HepG2 (cell line): ENCODE measurements at regions not wholly inside any gene's neighbourhood (a gene's known extent, or its start where the extent isn't known, plus 50 kb on each side); places are given as distances from the start of the nearest gene placed in this dataset.

ENCODE experiments used
- ATAC-seq: fragments of 200-7000 bp; cut with Tn5 transposase; 3 replicates; pipeline ENCODE4 v1.9.1; 2020; ENCODE audit warnings: mild to moderate bottlenecking, moderate library complexity
- BruUV-seq: library from RNA; stranded (reverse); fragments of 400-500 nt; replicated peaks from 2 replicates; lab custom pipeline; 2021; lab: Mats Ljungman, UMichigan
- CTCF ChIA-PET: fragments of 300-600 bp; formaldehyde crosslinking; extraction: SDS; loops from one replicate; lab custom pipeline; 2021; ENCODE audit warnings: low total read pairs, inconsistent platforms, low intra/inter-chr PET ratio; lab: Yijun Ruan, JAX
- POLR2A ChIA-PET: fragments of 350-600 bp; sonication (Branson Sonifier 250); formaldehyde crosslinking; loops from one replicate; lab custom pipeline; 2020; ENCODE audit warnings: antibody characterized with exemption, inconsistent platforms; lab: Yijun Ruan, JAX
- DNase-seq: peaks from one replicate; pipeline ENCODE4 v3.0.0-alpha.2; 2015; ENCODE audit warnings: low spot score
- FAIRE-seq: peaks from 3 replicates; lab custom pipeline; 2011; peaks lifted over from hg19 to GRCh38; lab: Jason Lieb, UNC
- H2AFZ ChIP-seq: one replicate; pipeline ENCODE4 v1.6.1; 2011; ENCODE audit warnings: low read length, inconsistent platforms
- H3K27ac ChIP-seq: fragments of 300-600 bp; 3 replicates; pipeline ENCODE4 v1.8.0; 2011; ENCODE audit warnings: mixed run types, mild to moderate bottlenecking, mixed read lengths, low read length, inconsistent platforms; ENCODE audit not compliant: insufficient read depth; ENCODE audit errors: extremely low read length
- H3K27me3 ChIP-seq, 2 experiments: fragments of 200-600 bp in 1 of 2; 2 replicates in 1 of 2; 3 replicates in 1 of 2; pipeline versions ENCODE4 v1.6.0 to v1.8.0; 2011; ENCODE audit warnings: low read length in 2 of 2, mild to moderate bottlenecking in 2 of 2, moderate library complexity in 2 of 2, inconsistent platforms in 1 of 2; ENCODE audit not compliant: insufficient read depth in 2 of 2, control insufficient read depth in 1 of 2
- H3K36me3 ChIP-seq, 2 experiments: fragments of 200-600 bp in 1 of 2; replicated peaks in 1 of 2; 2 replicates in 1 of 2; 3 replicates in 1 of 2; pipeline versions ENCODE4 v1.5.1 to v1.8.0; 2011; ENCODE audit warnings: low read length in 2 of 2, inconsistent platforms in 1 of 2; ENCODE audit not compliant: insufficient read depth in 2 of 2, control insufficient read depth in 1 of 2
- H3K4me1 ChIP-seq: 2 replicates; pipeline ENCODE4 v1.5.1; 2012; ENCODE audit warnings: low read length, inconsistent platforms; ENCODE audit not compliant: insufficient read depth
- H3K4me2 ChIP-seq: 2 replicates; pipeline ENCODE4 v1.6.0; 2011; ENCODE audit warnings: low read depth, low read length, inconsistent platforms
- H3K4me3 ChIP-seq, 3 experiments: fragments of 200-600 bp in 1 of 3; sonication (generic), shearing (Covaris generic) in 1 of 3; replicated peaks in 1 of 3; 2 replicates each; pipeline ENCODE4 v1.5.1; 2011 to 2016; ENCODE audit warnings: low read length in 3 of 3, inconsistent platforms in 2 of 3, low read depth in 2 of 3, mild to moderate bottlenecking in 2 of 3, control low read depth in 1 of 3, mixed read lengths in 1 of 3; ENCODE audit not compliant: insufficient read depth in 1 of 3
- H3K79me2 ChIP-seq: one replicate; pipeline ENCODE4 v1.6.1; 2011; ENCODE audit warnings: low read length, inconsistent platforms; ENCODE audit not compliant: insufficient read depth
- H3K9ac ChIP-seq: 2 replicates; pipeline ENCODE4 v1.6.0; 2011; ENCODE audit warnings: mild to moderate bottlenecking, low read depth, low read length, inconsistent platforms; ENCODE audit not compliant: insufficient read depth
- H3K9me3 ChIP-seq: 2 replicates; pipeline ENCODE4 v1.5.1; 2012; ENCODE audit warnings: mild to moderate bottlenecking, low read length
- H4K20me1 ChIP-seq: 2 replicates; pipeline ENCODE4 v1.6.0; 2011; ENCODE audit warnings: inconsistent platforms, mild to moderate bottlenecking, low read length, moderate library complexity; ENCODE audit not compliant: insufficient read depth
- HMGXB3 ChIP-seq: sonication (generic); formaldehyde crosslinking; IDR thresholded peaks from 2 replicates; pipeline ENCODE4 v1.4.0; 2020; ENCODE audit warnings: missing genetic modification reagents, borderline replicate concordance
- SP1 ChIP-seq, 2 experiments: fragments of 450-650 bp in 1 of 2; sonication (generic) in 1 of 2; formaldehyde crosslinking in 1 of 2; IDR thresholded peaks; 2 replicates each; pipeline versions ENCODE4 v1.4.0 to v1.6.1; 2016 to 2020; ENCODE audit warnings: missing genetic modification reagents in 1 of 2
- YY1 ChIP-seq: IDR thresholded peaks from 2 replicates; pipeline ENCODE4 v1.6.1; 2011; ENCODE audit warnings: low read length, low read depth, moderate library complexity, mild to moderate bottlenecking; ENCODE audit not compliant: insufficient read depth, insufficient replicate concordance
- ZNF292 ChIP-seq: sonication (generic); formaldehyde crosslinking; IDR thresholded peaks from 2 replicates; pipeline ENCODE4 v1.8.1; 2022; ENCODE audit warnings: mild to moderate bottlenecking, low read depth, missing genetic modification reagents, borderline replicate concordance
- ZNF781 ChIP-seq: sonication (generic); formaldehyde crosslinking; IDR thresholded peaks from 2 replicates; pipeline ENCODE4 v1.5.1; 2020; ENCODE audit warnings: borderline replicate concordance, mild to moderate bottlenecking, missing genetic modification reagents; ENCODE audit errors: not compliant biosample characterization
- ZNF792 ChIP-seq: IDR thresholded peaks from 2 replicates; pipeline ENCODE4 v1.6.1; 2016
- WGBS: methylation state at CpG from one replicate; pipeline ENCODE4 v1.1.6; 2017; ENCODE audit warnings: low lambda C conversion rate; 5-methylcytosine and 5-hydroxymethylcytosine counted together
- in situ Hi-C: cut with HindIII; loops from 2 replicates; pipeline ENCODE4 v1.10.0; 2017; ENCODE audit warnings: low pct_unique_long_range_greater_than_20kb; ENCODE audit not compliant: extremely low pct_ligation_motif_present
- intact Hi-C: fragments of 100-400 bp; cut with micrococcal nuclease; formaldehyde crosslinking; loops from one replicate; pipeline ENCODE4 v1.10.0; 2022; ENCODE audit not compliant: unreplicated experiment

GRCh38 chr7:89680161-89680560 lies 474.1 kb upstream of the STEAP1 start:
- POLR2A ChIA-PET: no interaction called here

More at GRCh38 chr7:89680161-89680560, 474.1 kb upstream of the STEAP1 start:
- in situ Hi-C loops: no loop called here
- no peak for TF ChIP-seq YY1
- no peak for TF ChIP-seq SP1 (IDR thresholded peaks at IDR 0.05)
- no peak for TF ChIP-seq SP1 (CRISPR knock-in tag; IDR thresholded peaks at IDR 0.05)
- no peak for TF ChIP-seq ZNF292 (CRISPR knock-in tag)
- TF ChIP-seq ZNF792 (CRISPR knock-in tag): no peak
- no peak for TF ChIP-seq HMGXB3 (CRISPR knock-in tag)
- TF ChIP-seq ZNF781 (CRISPR knock-in tag): no peak
- CTCF ChIA-PET: no interaction called here
- H4K20me1 ChIP-seq: no peaks in the 10 kb centered on the region
- H3K27me3 ChIP-seq: no peaks in the 10 kb centered on the region
- no peak overlapping the region for H3K4me2 ChIP-seq
- H3K9me3 ChIP-seq: peaks cover 20% of the 10 kb centered on the region; the same call in 1 of the 2 replicates
- BruUV-seq: no TSS peak
- H2AFZ ChIP-seq: no peak overlapping the region
- FAIRE-seq (no peak), DNase-seq (no peak), ATAC-seq (no peak)
- H3K27ac ChIP-seq: no peak overlapping the region
- H3K36me3 ChIP-seq: no peaks in the 10 kb centered on the region
- intact Hi-C loops: no loop called here
- WGBS: 34% methylated on average over 2 of the region's 2 CpGs
- no peak overlapping the region for H3K4me3 ChIP-seq
- no peak overlapping the region for H3K9ac ChIP-seq
- H3K4me1 ChIP-seq: no peaks in the 10 kb centered on the region
- H3K79me2 ChIP-seq: no peaks in the 10 kb centered on the region
